ENCODE measurements at regions not wholly inside any gene's neighbourhood (a gene's known extent, or its start where the extent isn't known, plus 50 kb on each side); places are given as distances from the start of the nearest gene placed in this dataset.

DNA sequence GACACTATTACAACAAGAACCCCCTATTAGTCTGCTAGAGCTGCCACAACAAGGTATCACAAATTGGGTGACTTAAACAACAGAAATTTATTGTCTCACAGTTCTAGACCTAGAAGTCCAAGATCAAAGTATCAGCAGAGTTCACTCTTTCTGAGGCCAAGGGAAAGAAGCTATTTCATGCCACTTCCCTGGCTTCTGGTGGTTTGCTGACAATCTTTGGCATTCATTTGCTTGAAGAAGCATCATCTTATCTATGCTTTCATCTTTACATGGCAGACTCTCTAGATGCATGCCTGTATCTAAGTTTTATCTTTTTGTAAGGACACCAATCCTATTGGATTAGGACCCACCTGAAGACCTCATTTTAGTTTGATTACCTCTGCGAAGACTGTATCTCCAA is 296.8 kb upstream of the MARCKS start:
- TF ChIP-seq CTCF (IDR thresholded peaks at IDR 0.05) (no peak), POLR2A (IDR thresholded peaks at IDR 0.05) (no peak)
